Glutamatergic neuron (in vitro differentiated cells): ENCODE measurements at regions not wholly inside any gene's neighbourhood (a gene's known extent, or its start where the extent isn't known, plus 50 kb on each side); places are given as distances from the start of the nearest gene placed in this dataset.

Experiments used
- DNase-seq: peaks from one replicate; pipeline ENCODE4 v3.0.0; 2022
- H3K27ac Mint-ChIP-seq: one replicate; pipeline ENCODE4 v1.8.0; 2020; ENCODE audit warnings: mild to moderate bottlenecking, mixed read lengths, inconsistent platforms; ENCODE audit not compliant: unreplicated experiment
- H3K27me3 Mint-ChIP-seq: one replicate; pipeline ENCODE4 v1.8.0; 2020; ENCODE audit warnings: mild to moderate bottlenecking, moderate library complexity, mixed read lengths, inconsistent platforms; ENCODE audit not compliant: unreplicated experiment
- H3K36me3 Mint-ChIP-seq: one replicate; pipeline ENCODE4 v1.8.0; 2020; ENCODE audit warnings: mild to moderate bottlenecking, mixed read lengths, inconsistent platforms; ENCODE audit not compliant: unreplicated experiment
- H3K4me1 Mint-ChIP-seq: one replicate; pipeline ENCODE4 v1.8.0; 2020; ENCODE audit warnings: mild to moderate bottlenecking, low read depth, mixed read lengths, inconsistent platforms; ENCODE audit not compliant: unreplicated experiment
- H3K4me3 Mint-ChIP-seq: one replicate; pipeline ENCODE4 v1.8.0; 2020; ENCODE audit warnings: mild to moderate bottlenecking, mixed read lengths, inconsistent platforms; ENCODE audit not compliant: unreplicated experiment
- H3K9me3 Mint-ChIP-seq: one replicate; pipeline ENCODE4 v1.8.0; 2020; ENCODE audit warnings: mild to moderate bottlenecking, moderate library complexity, mixed read lengths, inconsistent platforms; ENCODE audit not compliant: unreplicated experiment
- CTCF ChIP-seq: fragments of 200-600 bp; sonication (generic); IDR thresholded peaks from one replicate; pipeline ENCODE4 v1.5.0; 2021; ENCODE audit not compliant: partially characterized antibody, unreplicated experiment

- Mint-ChIP-seq H3K27me3 (no peaks in the 10 kb centered on the region), H3K27ac (no peak overlapping the region), H3K36me3 (no peaks in the 10 kb centered on the region), H3K9me3 (no peaks in the 10 kb centered on the region), H3K4me3 (no peak overlapping the region), H3K4me1 (peaks cover 6% of the 10 kb centered on the region)
- TF ChIP-seq CTCF: no peak
- DNase-seq: no peak
Measured at GRCh38 chr13:79745081-79745480, 264.1 kb downstream of the NDFIP2 start.

DNA sequence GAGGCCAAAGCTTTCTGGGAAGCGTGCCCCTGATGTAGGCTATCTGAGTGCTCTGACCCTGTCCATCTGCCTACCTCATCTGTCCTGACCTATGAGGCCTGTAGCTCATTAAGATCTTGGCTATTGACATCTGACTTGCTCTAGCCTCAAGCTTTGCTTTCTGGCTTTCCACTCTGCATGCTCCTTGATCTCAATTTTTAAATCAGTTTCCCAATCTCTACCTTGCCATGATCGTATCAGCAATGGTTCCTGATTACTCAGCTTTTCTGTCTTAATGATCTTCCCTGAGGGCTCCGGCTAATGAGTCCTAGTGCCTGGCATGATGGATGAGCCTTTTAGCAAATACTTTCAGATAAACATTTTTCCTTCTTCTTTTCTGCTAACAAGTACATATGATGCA is 262.0 kb downstream of the NDFIP2 start:
- no peak for TF ChIP-seq CTCF
- Mint-ChIP-seq H3K27ac (peak overlapping the region; percentile 71), H3K4me1 (peaks cover 6% of the 10 kb centered on the region), H3K9me3 (no peaks in the 10 kb centered on the region), H3K4me3 (no peak overlapping the region), H3K27me3 (no peaks in the 10 kb centered on the region), H3K36me3 (no peaks in the 10 kb centered on the region)
- DNase-seq: no peak

DNA sequence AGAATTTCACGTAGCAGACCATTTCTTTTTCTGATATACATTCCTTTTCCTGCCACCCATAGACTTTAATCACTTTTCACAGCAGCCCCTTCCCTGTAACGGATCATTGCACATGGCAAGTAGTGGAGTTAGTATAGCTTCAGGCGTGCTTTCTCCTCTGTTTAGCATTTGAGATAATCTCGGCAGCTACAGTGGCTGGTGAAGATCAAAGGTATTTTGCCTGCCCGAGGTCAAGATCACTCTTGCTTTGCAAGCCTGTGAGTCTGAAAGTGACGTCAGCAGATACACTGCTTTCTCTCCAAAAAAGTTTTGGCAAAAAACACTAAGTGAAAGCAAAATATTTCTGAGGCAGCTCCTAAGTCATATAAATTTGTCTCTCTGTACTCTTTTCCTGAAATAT is 260.0 kb downstream of the NDFIP2 start:
- DNase-seq: no peak
- TF ChIP-seq CTCF: no peak
- H3K36me3 Mint-ChIP-seq: no peaks in the 10 kb centered on the region
- no peak overlapping the region for H3K27ac Mint-ChIP-seq
- H3K4me1 Mint-ChIP-seq: peaks cover 6% of the 10 kb centered on the region
- H3K4me3 Mint-ChIP-seq: no peak overlapping the region
- no peaks in the 10 kb centered on the region for H3K27me3 Mint-ChIP-seq
- no peaks in the 10 kb centered on the region for H3K9me3 Mint-ChIP-seq

DNA sequence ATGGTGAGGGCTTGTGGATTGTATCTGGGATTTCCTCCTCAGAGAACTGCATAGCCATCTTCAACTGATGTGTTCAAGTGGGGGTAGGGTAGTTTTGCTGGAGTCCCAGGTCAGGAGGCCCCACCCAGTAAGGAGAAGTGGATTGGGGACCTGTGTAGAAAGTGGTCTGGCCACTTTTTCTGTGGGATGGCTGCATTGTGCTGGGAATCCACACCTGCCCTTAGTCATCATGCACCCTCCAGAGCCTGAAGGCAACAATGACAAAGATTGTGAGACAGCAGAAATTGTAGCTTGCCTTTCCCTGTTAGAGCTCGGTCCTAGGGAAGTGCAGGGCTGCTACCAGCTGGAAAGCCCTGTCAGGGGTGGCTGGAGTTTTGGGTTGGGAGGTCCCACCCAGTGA is 255.4 kb downstream of the NDFIP2 start:
- Mint-ChIP-seq H3K4me1 (no peaks in the 10 kb centered on the region), H3K9me3 (no peaks in the 10 kb centered on the region), H3K36me3 (no peaks in the 10 kb centered on the region), H3K4me3 (no peak overlapping the region), H3K27ac (no peak overlapping the region), H3K27me3 (no peaks in the 10 kb centered on the region)
- no peak for TF ChIP-seq CTCF
- no peak for DNase-seq

- no peak overlapping the region for H3K27ac Mint-ChIP-seq
- H3K27me3 Mint-ChIP-seq: peaks cover 2% of the 10 kb centered on the region
- H3K4me3 Mint-ChIP-seq: no peak overlapping the region
- peaks cover 3% of the 10 kb centered on the region for H3K9me3 Mint-ChIP-seq
- no peaks in the 10 kb centered on the region for H3K4me1 Mint-ChIP-seq
- TF ChIP-seq CTCF: no peak
- H3K36me3 Mint-ChIP-seq: no peaks in the 10 kb centered on the region
- no peak for DNase-seq
Measured at GRCh38 chr13:79735228-79735627, 254.3 kb downstream of the NDFIP2 start.
